ENCODE measurements at regions not wholly inside any gene's neighbourhood (a gene's known extent, or its start where the extent isn't known, plus 50 kb on each side); places are given as distances from the start of the nearest gene placed in this dataset.

- no peak for DNase-seq
These were observed 402.2 kb downstream of the GJA1 start for GRCh38 chr6:121837545-121838229.

GRCh38 chr6:121838842-121839241 is 403.4 kb downstream of the GJA1 start:
- DNase-seq = no peak

DNA sequence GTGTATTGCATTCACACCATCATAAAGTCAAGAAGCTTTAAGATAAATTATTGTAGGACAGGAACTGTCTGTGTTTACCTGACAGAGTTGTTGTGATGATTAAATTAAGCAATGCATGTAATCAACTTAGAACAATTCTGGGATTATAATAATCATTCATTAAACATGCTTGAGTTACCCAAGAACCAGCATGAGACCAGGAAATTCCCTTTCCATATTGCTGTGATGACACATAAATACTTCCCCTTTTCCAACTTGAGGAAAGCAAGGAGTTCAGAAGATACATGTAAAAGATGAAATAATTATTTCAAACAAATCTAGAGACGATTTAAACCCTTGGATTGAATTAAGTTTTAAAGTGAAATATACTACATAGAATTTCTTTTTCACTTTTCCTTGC is 404.4 kb downstream of the GJA1 start:
- no peak for DNase-seq

DNA sequence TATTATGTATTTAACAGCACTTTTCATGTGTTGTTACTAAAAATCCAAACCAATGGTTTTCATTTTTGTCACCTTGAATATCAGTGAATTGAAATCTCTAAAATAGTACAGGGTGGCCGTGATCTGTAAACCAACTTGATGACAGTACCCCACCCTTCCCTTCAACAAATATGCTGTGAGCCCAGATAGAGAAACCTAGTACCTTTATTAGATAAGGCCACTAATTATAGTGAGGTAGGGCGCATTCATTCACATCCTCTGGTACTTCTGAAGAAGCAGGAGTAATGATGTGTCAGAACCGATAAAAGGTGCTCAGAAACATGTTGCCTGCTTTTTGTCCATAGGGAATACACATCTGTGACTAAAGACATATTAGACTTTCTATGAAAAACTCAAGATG is 409.5 kb downstream of the GJA1 start:
- no peak for DNase-seq

DNA sequence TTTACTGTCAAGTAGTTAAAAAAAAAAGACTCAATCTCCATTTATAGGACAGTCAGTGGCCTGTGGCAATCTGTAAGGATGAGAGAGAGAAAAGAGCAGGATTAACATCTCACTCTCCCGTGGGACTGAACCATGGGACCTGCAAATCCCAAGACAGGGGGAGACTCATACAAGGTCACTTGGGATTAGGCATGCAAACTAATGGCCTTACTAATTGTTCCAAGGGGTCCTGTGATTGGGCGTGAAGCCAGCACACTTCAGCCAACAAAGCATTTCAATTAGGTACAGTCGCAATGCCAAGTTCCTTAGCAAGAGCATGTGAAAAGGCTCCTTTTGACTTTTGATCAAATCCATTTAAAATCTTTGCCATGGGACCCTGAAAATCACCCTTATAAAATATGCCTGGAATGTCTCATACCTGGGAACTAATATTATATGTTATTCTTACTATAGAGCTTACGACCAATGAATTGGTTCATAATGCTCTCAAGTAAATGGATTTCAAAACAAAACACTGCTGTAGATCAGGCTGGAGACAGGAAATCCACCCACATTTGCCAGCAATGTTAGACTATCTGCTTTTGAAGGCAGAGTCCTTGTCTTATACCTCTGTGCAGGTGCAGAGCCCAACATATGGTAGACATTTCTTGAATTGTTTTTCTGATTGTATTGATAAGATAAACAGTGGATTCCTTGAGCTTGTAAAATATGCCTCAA is 412.5 kb downstream of the GJA1 start:
- no peak for DNase-seq

GRCh38 chr6:121848523-121849255 is 413.2 kb downstream of the GJA1 start:
- DNase-seq = no peak

- DNase-seq = peak; percentile 44
These were observed 414.0 kb downstream of the GJA1 start for GRCh38 chr6:121849477-121849876.

- peak; percentile 21 for DNase-seq
These were observed 415.6 kb downstream of the GJA1 start for GRCh38 chr6:121851056-121851455.

GRCh38 chr6:121853686-121854085 is 418.2 kb downstream of the GJA1 start:
- DNase-seq = no peak

GRCh38 chr6:121855521-121855920 is 420.1 kb downstream of the GJA1 start:
- DNase-seq = no peak

GRCh38 chr6:121856296-121856695 is 420.9 kb downstream of the GJA1 start:
- DNase-seq = no peak

DNA sequence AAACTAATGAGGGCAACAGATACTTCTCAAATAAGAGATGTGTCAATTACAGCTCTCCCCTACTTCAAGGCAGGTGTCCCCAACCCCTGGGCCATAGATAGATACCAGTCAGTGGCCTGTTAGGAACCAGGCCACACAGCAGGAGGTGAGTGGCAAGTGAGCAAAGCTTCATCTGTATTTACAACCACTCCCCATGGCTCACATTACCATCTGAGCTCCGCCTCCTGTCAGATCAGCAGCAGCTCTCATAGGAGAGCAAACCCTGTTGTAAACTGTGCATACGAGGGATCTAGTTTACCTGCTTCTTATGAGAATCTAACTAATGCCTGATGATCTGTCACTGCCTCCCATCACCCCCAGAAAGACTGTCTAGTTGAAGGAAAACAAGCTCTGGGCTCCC is 422.1 kb downstream of the GJA1 start:
- no peak for DNase-seq

- DNase-seq = no peak
These were observed 422.9 kb downstream of the GJA1 start for GRCh38 chr6:121858310-121858709.

DNA sequence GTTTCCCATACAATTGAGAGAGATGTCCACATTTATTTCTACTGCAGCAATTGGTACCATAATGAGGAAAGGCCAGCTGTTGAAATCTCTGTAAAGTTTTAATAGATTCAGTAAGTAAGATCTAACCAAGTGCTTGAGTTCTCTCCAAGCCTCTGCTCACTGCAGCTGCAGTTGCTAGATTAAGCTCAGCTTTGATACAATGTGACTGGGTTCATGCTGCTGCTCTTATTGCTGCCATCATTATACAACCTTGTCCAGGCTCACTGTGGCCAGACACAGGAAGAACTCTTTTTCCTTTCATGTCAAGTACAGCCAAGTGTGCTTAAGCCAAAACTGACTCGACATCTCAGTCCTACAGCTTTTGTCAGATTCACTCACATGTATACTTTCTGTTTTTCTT is 423.5 kb downstream of the GJA1 start:
- no peak for DNase-seq

DNA sequence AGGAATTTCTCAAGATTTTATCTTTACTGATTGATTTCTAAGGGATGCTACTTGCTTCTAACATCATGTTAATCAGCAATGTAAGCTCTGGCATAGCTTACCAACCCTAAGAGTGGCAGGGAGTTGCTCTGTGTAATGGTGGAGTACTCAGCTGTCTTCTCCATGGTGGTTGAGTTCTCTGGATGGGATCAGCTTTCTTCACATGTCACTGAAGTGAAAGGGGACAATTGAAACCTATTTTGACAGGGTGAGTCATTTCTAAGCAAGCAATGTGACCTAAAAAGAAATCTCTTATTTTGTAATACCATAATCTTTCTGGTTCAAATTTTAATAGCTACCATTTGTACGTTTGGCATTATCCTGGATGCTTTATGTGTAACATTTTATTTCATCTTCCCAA is 430.4 kb downstream of the GJA1 start:
- no peak for DNase-seq

DNA sequence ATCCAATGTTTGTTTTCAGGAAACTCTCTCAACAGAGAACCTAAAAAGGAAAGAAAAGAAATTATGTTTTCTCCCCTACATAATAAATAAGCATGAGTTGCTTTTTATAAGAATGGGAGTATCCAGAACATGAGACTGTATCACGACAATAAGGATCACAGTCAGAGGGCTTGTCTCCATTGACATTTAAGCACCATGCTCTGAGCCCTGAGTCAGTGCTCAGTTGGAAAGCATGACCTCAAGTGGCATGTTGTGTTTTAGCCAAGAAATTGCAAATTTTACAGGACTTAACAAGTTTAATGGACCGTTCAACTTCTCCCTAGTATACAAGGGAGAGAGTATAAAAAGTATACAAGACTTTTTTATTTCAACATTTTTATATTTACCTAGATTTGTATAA is 431.6 kb downstream of the GJA1 start:
- DNase-seq = no peak

GRCh38 chr6:121868206-121868605 is 432.8 kb downstream of the GJA1 start:
- DNase-seq = no peak

DNA sequence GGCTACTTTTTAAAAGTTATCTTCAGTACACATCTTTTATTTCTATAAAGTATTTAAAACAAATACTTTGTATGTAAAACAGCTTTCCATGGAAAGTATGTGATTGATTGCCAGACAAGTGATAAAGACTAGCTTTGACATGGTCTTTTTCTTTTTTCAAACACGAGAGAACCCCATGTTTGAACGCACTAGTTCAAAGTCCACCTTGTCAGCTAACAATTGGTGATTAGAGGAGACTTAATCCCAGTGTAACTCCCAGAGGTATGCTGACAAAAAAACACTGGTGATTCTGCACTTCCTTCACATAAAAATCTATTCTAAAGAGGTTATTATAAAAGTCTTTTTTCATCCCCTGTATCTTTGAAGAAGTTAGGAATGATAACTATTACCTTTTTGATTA is 438.1 kb downstream of the GJA1 start:
- no peak for DNase-seq

DNA sequence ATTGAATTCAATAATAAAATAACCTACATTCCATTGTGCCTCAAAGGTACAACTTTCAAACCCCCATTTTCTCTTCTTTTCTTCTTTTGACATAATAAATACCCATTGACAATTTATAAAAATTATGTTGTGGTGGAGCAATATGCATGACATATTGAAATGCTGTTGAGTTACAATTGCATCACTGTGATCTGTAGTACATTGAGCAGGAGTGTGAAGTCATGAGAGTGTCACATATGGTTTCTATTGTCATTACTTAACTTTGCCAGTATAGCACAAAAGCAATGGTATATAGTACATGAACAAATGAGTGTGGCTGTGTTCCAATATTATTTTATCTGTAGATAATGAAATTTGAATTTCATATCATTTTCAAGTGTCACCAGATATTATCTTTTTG is 441.3 kb downstream of the GJA1 start:
- no peak for DNase-seq

- no peak for DNase-seq
These were observed 443.7 kb downstream of the GJA1 start for GRCh38 chr6:121879149-121879548.

DNA sequence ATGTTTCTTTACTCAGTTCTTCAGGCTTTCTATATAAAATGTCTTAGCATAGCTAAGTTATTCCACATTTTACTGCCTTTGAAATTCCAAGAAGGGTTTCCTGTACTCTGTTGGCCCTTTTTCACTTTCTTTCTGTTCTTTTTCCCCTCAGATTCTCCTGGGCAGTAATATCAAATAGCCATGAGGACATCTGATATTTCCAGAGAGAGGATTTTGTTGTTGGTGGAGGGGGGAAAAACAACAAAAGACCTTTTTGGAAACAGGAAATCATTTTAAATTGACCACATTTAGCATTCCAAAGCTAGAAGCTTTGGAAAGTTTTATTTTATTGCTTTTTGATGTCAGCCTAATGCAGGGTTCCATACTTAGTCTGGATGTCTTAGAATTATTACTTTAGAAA is 445.4 kb downstream of the GJA1 start:
- DNase-seq = no peak

- DNase-seq = no peak
These were observed 446.7 kb downstream of the GJA1 start for GRCh38 chr6:121881974-121882667.

- DNase-seq = no peak
These were observed 448.6 kb downstream of the GJA1 start for GRCh38 chr6:121884091-121884490.

- DNase-seq = no peak
These were observed 449.2 kb downstream of the GJA1 start for GRCh38 chr6:121884620-121885019.
